ENCODE measurements at regions not wholly inside any gene's neighbourhood (a gene's known extent, or its start where the extent isn't known, plus 50 kb on each side); places are given as distances from the start of the nearest gene placed in this dataset.

GRCh38 chr11:23399995-23400394 is 539.7 kb upstream of the CCDC179 start:
- H3K27me3 Mint-ChIP-seq, result no peaks in the 10 kb centered on the region
- ChIA-PET CTCF (interaction anchor here (0.6 kb wide), 1 partner anchor 141 kb away, joined by 3 read pairs; no protein-coding TSS in a partner anchor), POLR2A (no interaction called here)
- no peak overlapping the region for H3K27ac Mint-ChIP-seq
- no peak overlapping the region for H3K4me3 Mint-ChIP-seq
- H3K4me1 Mint-ChIP-seq, result no peaks in the 10 kb centered on the region
- no peak for DNase-seq
- peaks cover 8% of the 10 kb centered on the region for H3K9me3 Mint-ChIP-seq
- no peaks in the 10 kb centered on the region for H3K36me3 Mint-ChIP-seq (ENCODE audit: low read depth)

- H3K9me3 Mint-ChIP-seq, result peaks cover 13% of the 10 kb centered on the region
- H3K4me3 Mint-ChIP-seq, result no peak overlapping the region
- DNase-seq, result no peak
- H3K27ac Mint-ChIP-seq, result no peak overlapping the region
- H3K27me3 Mint-ChIP-seq, result no peaks in the 10 kb centered on the region
- POLR2A ChIA-PET, result no interaction called here
- CTCF ChIA-PET, result no interaction called here
- no peaks in the 10 kb centered on the region for H3K4me1 Mint-ChIP-seq
- no peaks in the 10 kb centered on the region for H3K36me3 Mint-ChIP-seq (ENCODE audit: low read depth)
Observed at GRCh38 chr11:23403210-23404185, 543.2 kb upstream of the CCDC179 start.

- no peak for DNase-seq
- Mint-ChIP-seq H3K36me3 (ENCODE audit: low read depth) (no peaks in the 10 kb centered on the region), H3K9me3 (peaks cover 13% of the 10 kb centered on the region), H3K4me1 (no peaks in the 10 kb centered on the region), H3K27me3 (no peaks in the 10 kb centered on the region), H3K27ac (no peak overlapping the region), H3K4me3 (no peak overlapping the region)
- CTCF ChIA-PET, result no interaction called here
- POLR2A ChIA-PET, result no interaction called here
Observed at GRCh38 chr11:23404225-23405160, 544.2 kb upstream of the CCDC179 start.

- no peaks in the 10 kb centered on the region for H3K27me3 Mint-ChIP-seq
- H3K27ac Mint-ChIP-seq, result no peak overlapping the region
- no peaks in the 10 kb centered on the region for H3K36me3 Mint-ChIP-seq (ENCODE audit: low read depth)
- ChIA-PET POLR2A (no interaction called here), CTCF (no interaction called here)
- no peak overlapping the region for H3K4me3 Mint-ChIP-seq
- no peaks in the 10 kb centered on the region for H3K4me1 Mint-ChIP-seq
- peaks cover 13% of the 10 kb centered on the region for H3K9me3 Mint-ChIP-seq
- no peak for DNase-seq
Observed at GRCh38 chr11:23405350-23405937, 545.2 kb upstream of the CCDC179 start.

GRCh38 chr11:23406131-23406819 is 546.0 kb upstream of the CCDC179 start:
- Mint-ChIP-seq H3K9me3 (peaks cover 21% of the 10 kb centered on the region), H3K27me3 (no peaks in the 10 kb centered on the region)
- POLR2A ChIA-PET, result no interaction called here

GRCh38 chr11:23413057-23413456 is 552.8 kb upstream of the CCDC179 start:
- Mint-ChIP-seq H3K27ac (no peak overlapping the region), H3K9me3 (peaks cover 17% of the 10 kb centered on the region), H3K4me1 (no peaks in the 10 kb centered on the region), H3K36me3 (ENCODE audit: low read depth) (no peaks in the 10 kb centered on the region), H3K27me3 (no peaks in the 10 kb centered on the region), H3K4me3 (no peak overlapping the region)
- ChIA-PET CTCF (no interaction called here), POLR2A (no interaction called here)
- no peak for DNase-seq

More at GRCh38 chr11:23406131-23406819, 546.0 kb upstream of the CCDC179 start:
- CTCF ChIA-PET, result no interaction called here
- Mint-ChIP-seq H3K27ac (no peak overlapping the region), H3K4me1 (no peaks in the 10 kb centered on the region), H3K36me3 (ENCODE audit: low read depth) (no peaks in the 10 kb centered on the region), H3K4me3 (no peak overlapping the region)
- no peak for DNase-seq

GRCh38 chr11:23423104-23423503 is 562.8 kb upstream of the CCDC179 start:
- peaks cover 6% of the 10 kb centered on the region for H3K9me3 Mint-ChIP-seq
- no peaks in the 10 kb centered on the region for H3K4me1 Mint-ChIP-seq
- no peak overlapping the region for H3K4me3 Mint-ChIP-seq
- ChIA-PET POLR2A (no interaction called here), CTCF (no interaction called here)
- H3K27ac Mint-ChIP-seq, result no peak overlapping the region
- no peak for DNase-seq
- H3K27me3 Mint-ChIP-seq, result no peaks in the 10 kb centered on the region
- H3K36me3 Mint-ChIP-seq (ENCODE audit: low read depth), result no peaks in the 10 kb centered on the region

- CTCF ChIA-PET, result no interaction called here
- H3K27me3 Mint-ChIP-seq, result no peaks in the 10 kb centered on the region
- H3K4me1 Mint-ChIP-seq, result no peaks in the 10 kb centered on the region
- H3K27ac Mint-ChIP-seq, result no peak overlapping the region
- no peak for DNase-seq
- POLR2A ChIA-PET, result no interaction called here
- no peaks in the 10 kb centered on the region for H3K36me3 Mint-ChIP-seq (ENCODE audit: low read depth)
- H3K9me3 Mint-ChIP-seq, result peaks cover 6% of the 10 kb centered on the region
- H3K4me3 Mint-ChIP-seq, result no peak overlapping the region
Observed at GRCh38 chr11:23423656-23424055, 563.4 kb upstream of the CCDC179 start.

- ChIA-PET CTCF (no interaction called here), POLR2A (no interaction called here)
- Mint-ChIP-seq H3K4me1 (no peaks in the 10 kb centered on the region), H3K9me3 (peaks cover 6% of the 10 kb centered on the region), H3K27ac (no peak overlapping the region), H3K4me3 (no peak overlapping the region), H3K27me3 (no peaks in the 10 kb centered on the region), H3K36me3 (ENCODE audit: low read depth) (no peaks in the 10 kb centered on the region)
- no peak for DNase-seq
Observed at GRCh38 chr11:23425381-23425780, 565.1 kb upstream of the CCDC179 start.

GRCh38 chr11:23429569-23429968 is 569.3 kb upstream of the CCDC179 start:
- H3K27me3 Mint-ChIP-seq, result no peaks in the 10 kb centered on the region
- CTCF ChIA-PET, result no interaction called here

GRCh38 chr11:23453522-23453921 is 593.2 kb upstream of the CCDC179 start:
- H3K27ac Mint-ChIP-seq, result no peak overlapping the region
- no peak for DNase-seq
- POLR2A ChIA-PET, result no interaction called here
- H3K4me1 Mint-ChIP-seq, result no peaks in the 10 kb centered on the region
- CTCF ChIA-PET, result no interaction called here
- no peaks in the 10 kb centered on the region for H3K36me3 Mint-ChIP-seq (ENCODE audit: low read depth)
- no peaks in the 10 kb centered on the region for H3K27me3 Mint-ChIP-seq
- H3K9me3 Mint-ChIP-seq, result peaks cover 15% of the 10 kb centered on the region
- H3K4me3 Mint-ChIP-seq, result no peak overlapping the region

More at GRCh38 chr11:23429569-23429968, 569.3 kb upstream of the CCDC179 start:
- no peak for DNase-seq
- POLR2A ChIA-PET, result no interaction called here
- no peaks in the 10 kb centered on the region for H3K36me3 Mint-ChIP-seq (ENCODE audit: low read depth)
- H3K27ac Mint-ChIP-seq, result no peak overlapping the region
- H3K4me1 Mint-ChIP-seq, result no peaks in the 10 kb centered on the region
- H3K9me3 Mint-ChIP-seq, result peaks cover 2% of the 10 kb centered on the region
- H3K4me3 Mint-ChIP-seq, result no peak overlapping the region

- H3K27me3 Mint-ChIP-seq, result no peaks in the 10 kb centered on the region
- ChIA-PET POLR2A (no interaction called here), CTCF (interaction anchor here (0.8 kb wide), 1 partner anchor 14 kb away, joined by 3 read pairs; no protein-coding TSS in a partner anchor)
- H3K4me3 Mint-ChIP-seq, result no peak overlapping the region
- peaks cover 11% of the 10 kb centered on the region for H3K9me3 Mint-ChIP-seq
- no peak for DNase-seq
- H3K36me3 Mint-ChIP-seq (ENCODE audit: low read depth), result no peaks in the 10 kb centered on the region
- no peaks in the 10 kb centered on the region for H3K4me1 Mint-ChIP-seq
- H3K27ac Mint-ChIP-seq, result no peak overlapping the region
Observed at GRCh38 chr11:23455321-23455891, 595.1 kb upstream of the CCDC179 start.
